HG02852 (cell line): ENCODE measurements at regions not wholly inside any gene's neighbourhood (a gene's known extent, or its start where the extent isn't known, plus 50 kb on each side); places are given as distances from the start of the nearest gene placed in this dataset.
A peak's percentile ranks its signal among the peaks of the same experiment; 100 is the strongest.

Source experiments
- ATAC-seq: cut with Tn5 transposase; IDR thresholded peaks from one replicate; pipeline ENCODE4 v1.9.1; 2021; ENCODE audit warnings: mild to moderate bottlenecking, moderate library complexity; ENCODE audit not compliant: unreplicated experiment

DNA sequence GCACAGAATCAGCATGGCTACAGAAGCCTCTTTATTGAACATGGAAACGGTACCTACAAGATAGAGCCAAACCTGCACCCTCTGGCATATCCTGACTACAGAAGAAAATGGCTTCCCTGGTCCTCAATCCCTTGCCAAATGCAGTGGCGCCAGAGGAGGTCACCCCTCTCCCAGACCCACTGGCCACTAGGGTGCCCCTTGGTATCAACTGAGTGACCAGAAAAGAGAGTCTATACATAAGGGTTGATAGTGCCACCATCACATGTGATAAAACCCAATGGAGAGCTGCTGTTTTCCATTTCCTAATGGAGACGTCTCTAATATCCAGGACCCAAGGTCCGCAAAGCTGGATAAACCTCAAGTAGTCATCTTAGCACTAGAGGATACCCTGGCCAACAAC is 52.7 kb upstream of the ALK start:
- ATAC-seq = no peak

DNA sequence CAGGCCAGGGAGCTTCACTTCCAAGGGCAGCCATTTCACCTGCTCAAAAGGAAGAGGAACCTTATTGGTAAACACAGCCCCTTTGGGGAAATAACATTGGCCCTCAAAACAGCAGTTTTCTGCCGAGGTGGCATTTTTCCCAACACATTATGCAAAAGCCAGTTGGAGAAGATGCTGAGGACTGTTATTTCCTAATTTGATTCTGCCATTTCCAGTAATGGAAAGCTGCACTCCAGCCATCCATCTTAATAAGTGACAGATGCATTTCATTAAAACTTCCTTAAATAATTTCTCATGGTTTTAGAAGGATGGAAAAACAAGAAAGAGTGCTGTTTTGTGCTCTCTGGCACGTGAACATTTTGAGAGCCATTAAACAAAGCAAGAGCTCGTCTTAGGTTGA is 55.9 kb upstream of the ALK start:
- no peak for ATAC-seq

DNA sequence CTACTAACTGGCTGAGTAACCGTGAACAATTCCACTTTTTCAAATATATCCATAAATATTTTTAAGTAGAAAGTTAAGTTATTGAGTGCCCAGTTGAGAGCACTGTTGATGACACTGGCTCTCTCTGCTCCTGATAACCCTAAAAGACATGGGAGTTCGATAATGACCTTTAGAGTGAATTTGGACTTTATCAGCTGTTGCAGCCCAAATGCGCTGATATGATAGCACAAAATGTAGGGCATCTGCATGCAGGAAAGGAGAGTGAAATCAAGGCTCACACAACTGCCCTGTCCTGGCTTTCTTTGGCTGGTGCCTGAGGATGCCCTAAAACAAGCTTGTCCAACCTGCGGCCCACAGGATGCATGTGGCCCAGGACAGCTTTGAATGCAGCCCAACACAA is 60.0 kb upstream of the ALK start:
- no peak for ATAC-seq

DNA sequence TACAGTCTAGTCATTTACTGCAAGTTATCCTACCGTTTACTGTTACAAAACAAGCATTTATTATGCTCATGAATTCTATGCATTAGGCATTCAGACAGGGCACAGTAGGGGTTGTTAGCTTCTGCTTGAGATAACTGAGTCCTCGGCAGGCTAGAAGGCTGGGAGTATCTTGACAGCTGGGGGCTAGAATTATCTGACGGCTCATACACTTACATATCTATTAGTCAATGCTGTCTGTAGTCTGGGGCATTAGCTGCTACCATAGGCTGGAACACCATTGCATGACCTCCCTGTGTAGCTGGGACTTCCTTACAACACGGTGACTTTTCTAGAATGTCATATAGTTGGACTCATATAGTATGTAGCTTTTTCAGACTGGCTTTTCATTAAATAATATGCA is 61.9 kb upstream of the ALK start:
- no peak for ATAC-seq

DNA sequence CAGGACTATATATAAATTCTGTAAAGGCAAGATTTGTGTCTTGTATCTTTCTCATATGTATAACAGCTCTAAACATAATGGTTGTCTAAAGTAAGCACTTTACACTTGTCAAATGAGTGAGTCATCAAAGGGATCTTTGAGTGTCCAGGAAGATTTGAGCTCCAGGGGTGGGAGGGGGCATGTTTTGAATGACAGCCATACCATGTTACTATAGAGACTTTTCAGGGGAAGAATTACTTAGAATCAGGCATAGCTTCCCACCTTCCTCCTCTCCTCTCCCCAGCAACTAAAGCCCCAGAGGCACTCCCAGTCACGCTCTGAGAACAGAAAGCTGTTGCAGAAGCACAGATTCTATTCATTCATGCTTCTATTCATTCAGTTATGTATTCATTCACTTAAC is 65.8 kb upstream of the ALK start:
- no peak for ATAC-seq

DNA sequence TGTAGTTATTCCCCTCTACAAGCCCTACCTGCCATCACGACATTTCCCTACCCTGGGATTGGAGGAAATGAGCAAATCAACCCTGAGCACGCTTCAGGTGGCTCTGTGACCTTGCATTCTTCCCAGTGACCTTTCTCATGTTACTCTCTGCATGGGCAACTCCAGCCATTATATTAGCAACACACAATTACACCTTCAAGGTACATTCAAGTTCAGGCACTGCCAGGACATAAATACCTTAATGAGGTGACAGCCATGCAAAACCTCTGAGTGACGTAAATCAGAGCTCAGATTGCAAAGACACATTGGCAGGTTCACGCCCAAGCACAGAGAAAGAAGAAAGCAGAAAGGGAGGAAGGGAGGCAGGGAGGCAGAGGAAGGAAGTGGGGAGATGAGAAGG is 68.7 kb upstream of the ALK start:
- ATAC-seq = no peak

DNA sequence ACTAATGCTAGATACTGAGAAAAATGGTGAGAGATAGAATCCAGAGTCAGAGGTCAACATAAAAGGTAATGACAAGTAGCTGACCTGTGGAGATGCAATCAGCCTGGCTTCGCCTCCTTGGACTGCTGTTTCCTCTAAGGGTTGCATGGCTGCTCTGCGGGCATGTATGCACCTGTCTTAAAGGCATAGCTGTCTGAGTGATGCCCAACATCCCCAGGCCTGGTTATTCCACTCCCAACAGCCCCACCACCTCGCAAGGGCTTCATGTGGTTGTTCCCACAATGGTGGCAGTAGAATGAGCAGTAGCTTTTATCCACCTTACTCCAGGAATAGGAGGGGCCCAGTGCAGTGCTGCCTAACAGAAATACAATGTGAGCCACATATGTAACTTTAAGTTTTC is 69.7 kb upstream of the ALK start:
- no peak for ATAC-seq

DNA sequence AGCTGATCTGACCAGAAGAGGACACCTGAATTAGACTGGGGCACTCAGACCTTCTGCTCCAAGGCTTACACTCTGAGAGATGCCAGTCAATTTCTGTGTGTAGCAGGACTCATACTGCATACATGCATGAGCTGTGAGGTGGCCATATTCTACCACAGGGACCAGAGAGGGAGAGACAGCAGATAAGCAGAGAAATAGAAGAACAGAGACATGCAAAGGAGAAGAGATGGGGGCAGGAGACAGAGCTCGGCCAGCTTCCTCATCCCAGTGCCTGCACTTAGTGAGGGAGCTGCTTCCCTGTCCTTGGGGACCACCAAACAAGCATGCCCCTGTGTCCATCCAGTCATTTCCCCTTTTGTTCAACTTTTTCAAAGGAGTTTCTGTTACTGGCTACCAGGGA is 73.9 kb upstream of the ALK start:
- no peak for ATAC-seq

DNA sequence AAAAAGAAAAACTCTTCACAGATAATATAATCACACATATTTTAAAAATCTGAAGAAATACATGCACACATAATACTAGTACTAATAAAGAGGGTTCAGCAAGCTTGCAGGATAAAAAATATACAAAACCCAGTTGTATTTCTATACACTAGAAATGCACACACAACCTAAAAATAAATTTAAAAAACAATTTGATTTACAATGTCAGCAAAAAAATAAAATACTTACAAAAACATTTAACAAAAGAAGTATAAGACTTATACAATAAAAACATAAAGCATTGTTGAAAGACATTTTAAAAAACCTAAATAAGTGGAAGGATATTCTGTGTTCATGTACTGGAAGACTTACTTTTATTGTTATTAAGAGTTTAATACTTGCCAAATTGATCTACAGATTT is 81.7 kb upstream of the ALK start:
- ATAC-seq = no peak

DNA sequence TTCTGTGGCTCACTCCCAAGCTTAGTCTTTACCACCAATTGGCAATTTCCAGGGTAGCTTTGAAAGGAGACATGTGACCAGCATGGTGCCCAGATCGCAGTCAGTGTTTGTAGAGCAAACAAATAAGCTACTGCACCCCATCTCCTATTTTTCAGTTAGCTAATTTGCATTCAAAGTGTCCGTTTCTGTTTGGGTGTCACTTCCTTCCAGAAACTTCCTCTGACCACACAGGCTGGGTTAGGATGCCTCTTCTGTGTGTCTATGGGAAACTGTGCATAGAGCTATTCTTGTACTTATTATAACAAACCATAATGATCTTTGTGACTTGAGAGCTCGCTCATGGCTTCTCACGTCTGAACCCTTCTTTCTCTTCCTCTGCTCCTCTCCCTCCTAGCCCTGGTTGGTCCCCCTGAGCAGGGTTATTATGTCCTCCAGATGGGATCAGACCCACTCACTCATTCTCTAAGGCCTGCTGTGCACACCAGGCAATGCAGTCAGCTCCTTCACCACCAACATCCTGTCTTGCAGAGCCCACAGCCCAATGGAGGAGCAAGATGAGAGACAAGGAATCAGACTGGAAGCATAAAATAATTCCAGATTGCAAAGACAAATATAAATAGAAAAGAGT is 101.2 kb upstream of the ALK start:
- ATAC-seq = peak; percentile 85

DNA sequence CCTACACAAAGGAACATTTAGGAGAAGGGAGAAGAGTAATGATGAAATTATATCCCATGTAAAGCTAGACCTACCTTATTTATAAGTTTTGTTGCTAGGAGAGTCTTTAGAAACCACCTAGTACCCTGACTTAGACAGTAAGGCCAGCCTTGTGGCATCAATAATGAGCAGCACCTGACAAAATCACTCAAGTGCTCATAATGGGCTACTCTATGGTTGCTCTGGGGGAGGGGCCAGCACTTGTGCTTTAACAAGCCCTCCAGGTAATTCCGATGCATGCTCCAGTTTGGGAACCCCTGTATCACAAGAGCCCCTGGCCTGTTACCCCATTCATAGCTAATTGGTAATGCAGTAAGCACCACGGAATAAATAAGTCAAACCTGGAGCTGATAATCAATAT is 102.9 kb upstream of the ALK start:
- ATAC-seq = no peak

DNA sequence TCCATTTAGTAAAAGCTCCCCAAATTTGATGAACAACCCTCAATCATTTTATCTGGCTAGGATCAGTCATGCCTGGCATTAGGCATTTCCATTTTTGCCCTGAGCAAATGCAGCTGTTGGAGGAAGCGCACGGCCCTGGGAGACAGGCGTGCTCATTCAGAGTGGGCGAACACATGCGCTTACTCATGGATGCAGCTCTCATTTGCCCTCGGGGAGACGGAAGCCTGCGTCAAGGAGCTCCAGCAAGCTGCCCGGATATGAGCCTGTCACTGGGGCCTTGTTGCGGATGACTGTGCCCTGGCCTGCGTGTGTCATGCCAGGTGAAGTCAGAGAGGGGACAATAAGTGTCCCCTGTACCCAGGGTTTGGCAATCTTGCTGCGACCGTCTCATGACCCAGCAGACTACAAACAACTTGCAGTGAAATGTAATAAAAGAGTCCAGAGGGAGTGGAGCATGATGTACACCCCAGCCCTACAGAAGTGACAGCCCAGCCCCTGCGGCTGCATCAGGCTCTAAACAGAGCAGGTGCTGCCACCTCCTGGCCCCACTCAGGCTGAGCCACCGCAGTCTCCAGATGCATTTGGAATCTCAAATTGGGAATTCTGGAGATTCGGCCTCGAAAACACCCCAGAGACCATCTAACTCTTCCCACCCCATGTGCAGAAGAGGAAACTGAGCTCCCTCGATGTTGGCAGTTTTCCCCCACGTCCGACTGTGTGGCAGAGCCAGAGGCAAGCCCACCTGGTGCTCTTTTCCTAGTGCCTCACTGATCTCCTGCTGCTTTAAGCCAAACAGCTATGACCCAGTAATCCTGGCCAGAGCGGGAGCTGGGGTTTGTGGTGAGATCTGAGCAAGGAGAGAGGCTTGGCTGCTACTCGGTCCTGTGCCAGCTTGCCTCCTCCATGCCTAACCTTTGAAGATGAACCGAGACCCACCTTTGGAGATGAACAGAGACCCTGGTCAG is 105.0 kb upstream of the ALK start:
- no peak for ATAC-seq

DNA sequence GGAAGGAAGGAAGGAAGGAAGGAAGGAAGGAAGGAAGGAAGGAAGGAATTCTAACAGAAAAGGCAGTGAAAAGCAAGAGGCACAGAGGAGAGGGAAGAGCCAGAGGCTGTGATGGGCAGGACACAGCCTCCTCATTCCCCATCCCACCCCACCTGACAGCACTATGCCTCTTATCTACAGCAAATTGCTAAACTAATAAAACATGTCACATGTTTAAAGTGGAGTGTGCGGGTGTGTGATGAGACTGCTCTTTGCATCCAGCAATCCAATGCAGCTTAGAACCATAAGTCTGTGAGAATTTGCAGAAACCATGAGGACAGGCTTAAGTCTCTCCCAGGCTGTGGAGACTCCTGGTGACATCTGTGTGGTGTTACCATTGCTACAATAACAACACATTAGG is 108.4 kb upstream of the ALK start:
- ATAC-seq = no peak

DNA sequence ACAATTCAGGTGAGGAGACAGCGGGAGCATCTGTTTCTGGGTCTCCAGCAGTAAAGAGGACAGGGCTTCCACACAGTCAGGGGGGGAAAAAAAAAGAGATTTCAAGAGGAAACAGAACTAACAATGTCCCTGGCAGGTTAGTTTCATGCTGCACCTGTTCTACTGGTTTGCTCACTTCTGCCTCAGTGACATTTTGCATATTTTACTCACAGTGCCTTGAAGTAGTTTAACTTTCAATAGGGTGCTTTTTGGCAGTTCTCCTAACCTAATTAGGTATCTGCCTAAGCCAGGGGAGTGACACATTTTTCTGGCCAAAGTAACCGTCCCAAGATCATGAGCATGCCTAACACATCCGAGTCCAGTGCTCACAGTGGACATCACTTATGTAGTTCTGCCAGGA is 109.0 kb upstream of the ALK start:
- no peak for ATAC-seq

DNA sequence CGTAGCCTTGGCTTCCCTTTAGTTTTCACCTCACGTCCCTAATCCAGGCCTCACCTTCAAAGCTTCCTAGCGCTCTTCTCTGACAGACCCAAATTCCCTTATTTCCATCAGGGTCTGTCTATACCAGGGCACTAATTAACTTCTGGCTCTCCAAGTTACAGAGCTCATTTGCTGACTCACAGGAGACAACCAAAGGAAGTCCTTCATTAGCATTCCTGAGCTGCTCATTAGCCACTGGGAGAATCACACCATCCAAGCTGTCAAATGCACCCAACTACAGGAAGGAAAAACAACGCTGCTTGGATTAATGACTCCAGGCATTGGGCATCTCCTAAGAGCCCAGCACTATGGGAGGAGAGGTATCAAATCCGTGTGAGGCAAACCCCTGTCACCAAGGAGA is 109.8 kb upstream of the ALK start:
- no peak for ATAC-seq

DNA sequence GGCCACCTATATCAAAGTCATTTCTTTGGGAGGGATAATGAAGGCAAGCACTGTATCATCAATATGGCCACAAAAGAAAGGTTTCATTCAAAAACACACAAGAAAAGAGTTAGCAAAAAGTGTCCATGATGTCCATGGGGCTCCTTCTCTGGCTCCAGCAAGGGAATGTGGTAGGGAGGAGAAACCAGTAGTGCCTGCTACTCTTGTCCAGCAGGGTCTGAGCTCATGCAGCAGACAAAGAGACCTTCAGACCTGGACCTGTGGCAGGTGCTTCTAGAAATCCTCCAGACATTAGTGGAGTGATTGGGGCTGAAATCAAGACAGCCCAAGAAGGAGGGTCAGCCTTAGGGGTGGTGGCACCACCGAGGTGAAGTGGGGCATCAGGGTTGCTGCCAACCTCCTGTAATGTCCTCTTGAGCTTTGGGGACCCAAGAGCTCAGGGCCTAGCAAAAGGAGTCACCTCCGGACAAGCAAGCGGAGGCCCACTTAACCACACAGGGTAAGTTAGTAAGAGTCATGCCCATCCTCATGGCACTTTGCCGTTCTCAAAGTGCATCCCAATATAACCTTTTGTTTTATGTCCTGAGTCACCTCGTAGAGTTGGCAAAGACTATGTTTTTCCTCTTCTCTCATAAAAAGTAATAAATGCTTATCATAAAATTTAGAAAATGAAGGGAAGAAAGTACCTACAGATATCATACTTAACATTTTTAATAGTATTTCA is 112.6 kb upstream of the YPEL5 start:
- ATAC-seq = no peak

DNA sequence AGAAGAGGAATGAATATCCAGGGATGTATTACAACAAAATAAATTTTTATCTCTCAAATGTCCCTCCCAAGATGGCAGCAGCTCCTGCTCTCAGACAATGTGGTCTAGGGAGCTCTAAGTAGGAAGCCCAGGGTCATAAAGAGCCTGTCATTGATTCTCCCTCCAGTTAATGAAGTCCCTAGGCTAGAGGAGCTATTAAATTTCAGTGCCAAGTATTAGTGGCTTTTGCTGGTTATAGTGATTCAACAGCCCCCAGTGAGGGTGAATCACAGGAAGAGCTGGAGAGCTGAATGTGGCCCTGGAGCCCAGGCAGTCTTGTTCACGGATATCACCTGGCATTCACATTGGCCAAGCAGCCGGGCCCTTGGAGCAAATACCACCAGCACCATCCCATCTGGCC is 109.8 kb upstream of the YPEL5 start:
- ATAC-seq = no peak

DNA sequence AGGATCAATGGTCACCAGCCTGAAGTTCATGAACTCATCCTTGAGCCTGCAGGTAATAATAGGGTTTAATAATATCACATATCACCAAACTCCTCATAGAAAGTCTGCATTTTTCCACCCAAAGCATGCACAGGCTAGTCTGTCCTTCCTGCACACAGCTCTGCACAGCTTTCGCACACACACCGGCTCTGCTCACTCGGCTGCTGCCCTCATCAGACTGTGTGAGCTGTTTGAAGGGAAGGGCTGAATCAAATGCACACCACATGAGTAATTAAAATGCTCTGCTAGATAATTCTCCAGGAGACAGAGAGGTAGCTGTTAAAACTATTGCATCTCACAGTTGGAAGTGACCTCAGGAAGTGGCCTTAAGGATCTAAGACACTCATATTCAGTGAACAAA is 108.4 kb upstream of the YPEL5 start:
- ATAC-seq = no peak

DNA sequence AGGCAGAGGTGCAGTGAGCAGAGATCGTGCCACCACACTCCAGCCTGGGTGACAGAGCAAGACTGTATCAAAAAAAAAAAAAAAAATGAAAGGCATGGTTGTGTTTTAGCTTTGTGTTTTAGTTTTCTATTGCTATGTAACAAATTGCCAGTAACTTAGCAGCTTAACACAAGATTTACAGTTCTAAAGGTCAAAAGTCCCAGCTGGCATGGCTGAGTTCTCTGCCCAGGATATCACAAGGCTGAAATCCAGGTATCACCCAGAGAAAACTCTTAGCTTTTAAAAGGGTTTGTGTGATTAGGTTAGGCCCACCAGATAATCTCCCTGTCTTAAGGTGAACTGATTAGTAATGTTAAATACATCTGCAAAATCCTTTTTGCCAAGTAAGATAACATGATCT is 107.7 kb upstream of the YPEL5 start:
- no peak for ATAC-seq

DNA sequence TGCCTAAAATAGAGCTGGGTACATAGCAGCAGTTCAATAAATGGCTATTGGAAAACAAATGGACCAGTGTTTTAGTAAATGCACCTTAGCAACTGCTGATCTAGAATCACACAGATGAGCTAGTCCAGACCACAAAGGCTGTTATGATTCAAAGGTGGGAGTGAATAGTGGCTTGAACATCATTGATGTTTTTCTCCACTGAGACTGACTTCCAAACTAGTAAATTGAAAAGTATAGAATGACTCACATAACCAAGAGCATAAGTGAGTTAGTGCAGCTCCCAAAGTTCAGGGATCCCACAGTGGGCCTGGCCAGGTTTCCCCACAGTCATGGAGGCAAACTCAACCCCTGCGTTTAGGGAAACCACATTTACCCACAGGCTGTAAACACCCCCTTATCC is 106.7 kb upstream of the YPEL5 start:
- peak; percentile 48 for ATAC-seq

DNA sequence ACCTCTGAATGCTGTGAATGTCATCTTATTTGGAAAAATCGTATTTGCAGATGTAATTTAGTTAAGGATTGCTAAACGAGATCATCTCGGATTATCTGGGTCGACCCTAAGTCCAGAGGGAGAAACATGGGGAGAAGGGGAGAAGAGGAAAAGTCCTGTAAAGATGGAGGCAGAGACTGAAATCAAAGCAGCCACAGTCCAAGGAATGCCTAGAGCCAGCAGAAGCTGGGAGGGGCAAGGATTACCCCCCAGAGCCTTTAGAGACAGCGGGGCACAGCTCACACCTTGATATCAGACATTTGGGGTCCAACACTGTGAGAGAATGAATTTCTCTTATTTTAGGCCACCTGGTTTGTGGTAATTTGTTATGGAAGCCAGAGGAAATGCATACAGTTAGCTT is 104.9 kb upstream of the YPEL5 start:
- ATAC-seq = no peak

DNA sequence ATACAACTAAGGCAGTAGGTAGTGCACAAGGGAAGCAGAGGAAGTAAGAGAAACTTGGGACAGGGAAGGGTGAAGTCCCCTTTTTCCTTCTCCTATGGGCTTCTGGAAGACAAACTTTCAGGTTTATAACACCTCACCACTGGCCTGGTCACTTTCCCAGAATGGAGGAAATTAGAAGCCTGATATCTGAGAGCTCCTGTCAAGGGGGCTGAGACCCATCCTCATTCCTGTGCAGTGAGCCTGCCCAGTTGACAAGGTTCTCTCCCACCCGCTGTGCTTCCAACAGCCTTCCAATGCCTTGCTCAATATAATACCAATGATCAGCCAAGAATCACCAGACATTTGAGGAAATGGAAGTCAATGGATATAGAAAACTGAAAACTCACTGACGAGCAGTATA is 100.4 kb upstream of the YPEL5 start:
- ATAC-seq = no peak
